ENCODE measurements at regions not wholly inside any gene's neighbourhood (a gene's known extent, or its start where the extent isn't known, plus 50 kb on each side); places are given as distances from the start of the nearest gene placed in this dataset.

DNA sequence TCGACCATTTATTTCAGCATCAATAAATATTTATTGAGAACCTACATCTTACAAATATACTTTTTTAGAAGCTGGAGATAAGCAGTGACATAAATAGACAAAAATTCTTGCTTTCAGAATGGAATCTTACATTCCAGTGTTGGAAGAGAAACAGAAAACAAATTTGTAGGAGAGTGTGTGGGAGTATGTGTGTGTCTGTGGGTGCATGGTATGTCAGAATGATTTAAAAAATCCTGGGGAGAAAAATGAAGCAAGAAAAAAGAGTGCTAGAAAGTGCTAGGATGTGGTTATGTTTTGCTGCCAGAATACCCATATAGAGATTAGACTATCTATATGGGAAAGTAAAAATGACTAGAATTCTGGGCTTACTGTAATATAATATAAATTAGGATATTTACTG, 561.7 kb upstream of the SGO1 start:
- TF ChIP-seq HDAC6 (IDR thresholded peaks at IDR 0.05; ENCODE audit: unreplicated experiment) (no peak), FOXK2 (IDR thresholded peaks at IDR 0.05) (no peak), EP300 (IDR thresholded peaks at IDR 0.05; ENCODE audit: borderline replicate concordance in 1 of 2, control insufficient read depth in 1 of 2, low read depth in 2 of 2, low read length in 2 of 2) (no peak)
- TF ChIP-seq, protein P1, sequence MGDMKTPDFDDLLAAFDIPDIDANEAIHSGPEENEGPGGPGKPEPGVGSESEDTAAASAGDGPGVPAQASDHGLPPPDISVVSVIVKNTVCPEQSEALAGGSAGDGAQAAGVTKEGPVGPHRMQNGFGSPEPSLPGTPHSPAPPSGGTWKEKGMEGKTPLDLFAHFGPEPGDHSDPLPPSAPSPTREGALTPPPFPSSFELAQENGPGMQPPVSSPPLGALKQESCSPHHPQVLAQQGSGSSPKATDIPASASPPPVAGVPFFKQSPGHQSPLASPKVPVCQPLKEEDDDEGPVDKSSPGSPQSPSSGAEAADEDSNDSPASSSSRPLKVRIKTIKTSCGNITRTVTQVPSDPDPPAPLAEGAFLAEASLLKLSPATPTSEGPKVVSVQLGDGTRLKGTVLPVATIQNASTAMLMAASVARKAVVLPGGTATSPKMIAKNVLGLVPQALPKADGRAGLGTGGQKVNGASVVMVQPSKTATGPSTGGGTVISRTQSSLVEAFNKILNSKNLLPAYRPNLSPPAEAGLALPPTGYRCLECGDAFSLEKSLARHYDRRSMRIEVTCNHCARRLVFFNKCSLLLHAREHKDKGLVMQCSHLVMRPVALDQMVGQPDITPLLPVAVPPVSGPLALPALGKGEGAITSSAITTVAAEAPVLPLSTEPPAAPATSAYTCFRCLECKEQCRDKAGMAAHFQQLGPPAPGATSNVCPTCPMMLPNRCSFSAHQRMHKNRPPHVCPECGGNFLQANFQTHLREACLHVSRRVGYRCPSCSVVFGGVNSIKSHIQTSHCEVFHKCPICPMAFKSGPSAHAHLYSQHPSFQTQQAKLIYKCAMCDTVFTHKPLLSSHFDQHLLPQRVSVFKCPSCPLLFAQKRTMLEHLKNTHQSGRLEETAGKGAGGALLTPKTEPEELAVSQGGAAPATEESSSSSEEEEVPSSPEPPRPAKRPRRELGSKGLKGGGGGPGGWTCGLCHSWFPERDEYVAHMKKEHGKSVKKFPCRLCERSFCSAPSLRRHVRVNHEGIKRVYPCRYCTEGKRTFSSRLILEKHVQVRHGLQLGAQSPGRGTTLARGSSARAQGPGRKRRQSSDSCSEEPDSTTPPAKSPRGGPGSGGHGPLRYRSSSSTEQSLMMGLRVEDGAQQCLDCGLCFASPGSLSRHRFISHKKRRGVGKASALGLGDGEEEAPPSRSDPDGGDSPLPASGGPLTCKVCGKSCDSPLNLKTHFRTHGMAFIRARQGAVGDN (IDR thresholded peaks at IDR 0.05): no peak
- TF ChIP-seq, protein P2, sequence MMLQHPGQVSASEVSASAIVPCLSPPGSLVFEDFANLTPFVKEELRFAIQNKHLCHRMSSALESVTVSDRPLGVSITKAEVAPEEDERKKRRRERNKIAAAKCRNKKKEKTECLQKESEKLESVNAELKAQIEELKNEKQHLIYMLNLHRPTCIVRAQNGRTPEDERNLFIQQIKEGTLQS (IDR thresholded peaks at IDR 0.05; ENCODE audit: borderline replicate concordance, extremely low read depth, low read depth, low read length): no peak
- ATAC-seq (no peak), DNase-seq (ENCODE audit: low read depth, low spot score) (no peak), FAIRE-seq (no peak)
- RAD21 ChIA-PET (ENCODE audit: unreplicated experiment): no interaction called here
- H3K4me2 ChIP-seq (ENCODE audit: control insufficient read depth, insufficient read depth): no peak overlapping the region
- no peaks in the 10 kb centered on the region for H3K27me3 ChIP-seq (replicated peaks in 1 of 2; ENCODE audit: control insufficient read depth in 2 of 2, insufficient read depth in 2 of 2, low read length in 1 of 2)
- no peaks in the 10 kb centered on the region for H3K79me2 ChIP-seq (ENCODE audit: control insufficient read depth, insufficient read depth, low read length)
- no peak overlapping the region for H2AFZ ChIP-seq (ENCODE audit: control insufficient read depth, low read depth, low read length)
- 0% methylated on average over 1 of the region's 1 CpG for WGBS (ENCODE audit: insufficient coverage, insufficient replicate concordance, low lambda C conversion rate, missing lambda C conversion rate)
- H3K9me3 ChIP-seq (replicated peaks; ENCODE audit: control insufficient read depth, insufficient read depth, low read length): no peaks in the 10 kb centered on the region
- H3K27ac ChIP-seq (ENCODE audit: control insufficient read depth, insufficient read depth): no peak overlapping the region
- no peaks in the 10 kb centered on the region for H4K20me1 ChIP-seq (ENCODE audit: control insufficient read depth, insufficient read depth)
- SMC1A ChIA-PET (ENCODE audit: uncharacterized antibody, unreplicated experiment): no interaction called here
- no peaks in the 10 kb centered on the region for H3K4me1 ChIP-seq (ENCODE audit: control insufficient read depth, insufficient read depth, low read length)
- POLR2A ChIA-PET: no interaction called here
- H3K4me3 ChIP-seq: no peak overlapping the region
- intact Hi-C loops (cut with micrococcal nuclease; ENCODE audit: unreplicated experiment): no loop called here
- H3K36me3 ChIP-seq (ENCODE audit: control insufficient read depth in 2 of 2, insufficient read depth in 2 of 2, low read length in 1 of 2): no peaks in the 10 kb centered on the region
- CTCF ChIA-PET: no interaction called here
- no TSS peak for BruUV-seq (replicated peaks)
- H3K9ac ChIP-seq (ENCODE audit: control insufficient read depth, insufficient read depth, low read length): no peak overlapping the region
- in situ Hi-C loops (cut with MboI): no loop called here
